HCT116 (cell line): ENCODE measurements at regions not wholly inside any gene's neighbourhood (a gene's known extent, or its start where the extent isn't known, plus 50 kb on each side); places are given as distances from the start of the nearest gene placed in this dataset.

Experiments
- ATAC-seq: fragments of 200-7000 bp; cut with Tn5 transposase; 2 replicates; pipeline ENCODE4 v1.9.1; 2020; ENCODE audit warnings: mild to moderate bottlenecking, moderate library complexity
- BruUV-seq: library from RNA; stranded (reverse); fragments of 400-500 nt; replicated peaks from 2 replicates; lab custom pipeline; 2021; lab: Mats Ljungman, UMichigan
- CTCF ChIA-PET: fragments of 300-600 bp; sonication (Branson Sonifier 250); formaldehyde crosslinking; loops from one replicate; lab custom pipeline; 2021; ENCODE audit warnings: antibody characterized with exemption; lab: Charles Lee
- POLR2A ChIA-PET: fragments of 300-600, 350-600 bp; sonication (Branson Sonifier 250); formaldehyde crosslinking; loops from one replicate; lab custom pipeline; 2021; ENCODE audit warnings: antibody characterized with exemption; lab: Charles Lee
- RAD21 ChIA-PET, 2 experiments: fragments of 300-600 bp; sonication (Branson Sonifier 250); formaldehyde crosslinking; loops; one replicate each; lab custom pipeline; 2023; ENCODE audit warnings: low total read pairs in 2 of 2; ENCODE audit not compliant: uncharacterized antibody in 2 of 2, unreplicated experiment in 2 of 2, low non-redundant PET in 1 of 2; lab: Charles Lee
- DNase-seq: peaks from one replicate; pipeline ENCODE4 v3.0.0-alpha.2; 2010; ENCODE audit warnings: low read depth, low spot score
- H2AFZ ChIP-seq: fragments of 200-600 bp; shearing (Covaris generic), sonication (generic); 2 replicates; pipeline ENCODE4 v1.6.1; 2017; ENCODE audit warnings: low read depth, mixed run types, mixed read lengths, antibody characterized with exemption, low read length; ENCODE audit not compliant: poor library complexity, severe bottlenecking
- H3K27ac ChIP-seq: 2 replicates; pipeline ENCODE4 v1.5.1; 2012; ENCODE audit warnings: low read depth, low read length
- H3K27me3 ChIP-seq: fragments of 200-600 bp; sonication (generic); 2 replicates; pipeline ENCODE4 v1.6.1; 2016; ENCODE audit warnings: mixed run types, low read length, mixed read lengths; ENCODE audit not compliant: insufficient read depth
- H3K36me3 ChIP-seq, 2 experiments: fragments of 200-500 bp in 1 of 2; fragments of 200-600 bp in 1 of 2; sonication (Bioruptor generic) in 1 of 2; sonication (generic) in 1 of 2; 2 replicates each; pipeline versions ENCODE4 v1.5.1 to v1.6.1; 2014 to 2016; ENCODE audit warnings: low read length in 2 of 2, inconsistent platforms in 1 of 2, mixed read lengths in 1 of 2, mixed run types in 1 of 2; ENCODE audit not compliant: insufficient read depth in 2 of 2, control insufficient read depth in 1 of 2
- H3K4me1 ChIP-seq, 2 experiments: fragments of 200-600 bp in 1 of 2; sonication (generic) in 1 of 2; 2 replicates each; pipeline versions ENCODE4 v1.5.1 to v1.6.1; 2012 to 2017; ENCODE audit warnings: low read length in 2 of 2, inconsistent platforms in 1 of 2, mild to moderate bottlenecking in 1 of 2, mixed read lengths in 1 of 2, mixed run types in 1 of 2, moderate library complexity in 1 of 2; ENCODE audit not compliant: insufficient read depth in 2 of 2, control insufficient read depth in 1 of 2
- H3K4me2 ChIP-seq: fragments of 200-600 bp; sonication (generic); 2 replicates; pipeline ENCODE4 v1.6.1; 2017; ENCODE audit warnings: mixed run types, low read length, mixed read lengths
- H3K4me3 ChIP-seq, 2 experiments: fragments of 200-600 bp in 1 of 2; sonication (generic) in 1 of 2; replicated peaks in 1 of 2; 2 replicates each; pipeline ENCODE4 v1.5.1; 2011 to 2016; ENCODE audit warnings: low read length in 2 of 2, control low read depth in 1 of 2, low read depth in 1 of 2, mild to moderate bottlenecking in 1 of 2, mixed read lengths in 1 of 2, mixed run types in 1 of 2
- H3K79me2 ChIP-seq: fragments of 200-600 bp; sonication (generic); 2 replicates; pipeline ENCODE4 v1.6.1; 2017; ENCODE audit warnings: mild to moderate bottlenecking, mixed run types, low read length, moderate library complexity, mixed read lengths; ENCODE audit not compliant: insufficient read depth
- H3K9ac ChIP-seq: fragments of 200-600 bp; sonication (generic); 2 replicates; pipeline ENCODE4 v1.6.1; 2016; ENCODE audit warnings: low read length, mixed read lengths
- H3K9me2 ChIP-seq: fragments of 200-600 bp; sonication (generic), shearing (Covaris generic); 2 replicates; pipeline ENCODE4 v1.6.1; 2017; ENCODE audit warnings: mixed run types, mild to moderate bottlenecking, moderate library complexity; ENCODE audit not compliant: insufficient read depth
- H3K9me3 ChIP-seq, 2 experiments: fragments of 200-500 bp in 1 of 2; fragments of 200-600 bp in 1 of 2; sonication (Bioruptor generic) in 1 of 2; sonication (generic) in 1 of 2; 2 replicates each; pipeline ENCODE4 v1.6.1; 2014 to 2017; ENCODE audit warnings: low read length in 2 of 2, mixed read lengths in 2 of 2, inconsistent platforms in 1 of 2, low read depth in 1 of 2, mild to moderate bottlenecking in 1 of 2, mixed run types in 1 of 2, moderate library complexity in 1 of 2; ENCODE audit not compliant: control insufficient read depth in 1 of 2, insufficient read depth in 1 of 2
- H4K20me1 ChIP-seq: fragments of 200-600 bp; sonication (generic), shearing (Covaris generic); 2 replicates; pipeline ENCODE4 v1.6.1; 2017; ENCODE audit warnings: mixed run types, mild to moderate bottlenecking, moderate library complexity; ENCODE audit not compliant: insufficient read depth
- ATF3 ChIP-seq: IDR thresholded peaks from 2 replicates; pipeline ENCODE4 v1.6.1; 2012
- CEBPB ChIP-seq: IDR thresholded peaks from 2 replicates; pipeline ENCODE4 v1.6.1; 2012; ENCODE audit warnings: low read depth
- CTCF ChIP-seq, 3 experiments: fragments of 200-600 bp in 1 of 3; sonication (generic) in 1 of 3; IDR thresholded peaks in 2 of 3; conservative IDR thresholded peaks in 1 of 3; 2 replicates each; pipeline ENCODE4 v1.5.1; 2012 to 2017; ENCODE audit warnings: low read depth in 2 of 3, low read length in 2 of 3, antibody characterized with exemption in 1 of 3, borderline replicate concordance in 1 of 3, control low read depth in 1 of 3, mild to moderate bottlenecking in 1 of 3, mixed read lengths in 1 of 3, mixed run types in 1 of 3, moderate library complexity in 1 of 3; ENCODE audit not compliant: insufficient read depth in 1 of 3
- EZH2 ChIP-seq: fragments of 200-600 bp; sonication (generic); IDR thresholded peaks from 2 replicates; pipeline ENCODE4 v1.6.1; 2017; ENCODE audit warnings: antibody characterized with exemption, mixed run types
- FOSL1 ChIP-seq: IDR thresholded peaks from 2 replicates; pipeline ENCODE4 v1.6.1; 2012; ENCODE audit warnings: low read depth
- RAD21 ChIP-seq: IDR thresholded peaks from 2 replicates; pipeline ENCODE4 v1.6.1; 2012; ENCODE audit warnings: low read depth, mild to moderate bottlenecking
- REST ChIP-seq: IDR thresholded peaks from 2 replicates; pipeline ENCODE4 v1.6.1; 2012; ENCODE audit warnings: low read depth
- SP1 ChIP-seq: IDR thresholded peaks from 2 replicates; pipeline ENCODE4 v1.6.1; 2012; ENCODE audit warnings: low read depth
- YY1 ChIP-seq: IDR thresholded peaks from 2 replicates; pipeline ENCODE4 v1.6.1; 2011; ENCODE audit warnings: low read length, low read depth, moderate library complexity, mild to moderate bottlenecking; ENCODE audit not compliant: insufficient replicate concordance; ENCODE audit errors: extremely low read depth
- ZFX ChIP-seq: fragments of 450-650 bp; IDR thresholded peaks from 2 replicates; pipeline ENCODE4 v1.6.1; 2017
- ZNF274 ChIP-seq: fragments of 200-500 bp; sonication (Bioruptor generic); IDR thresholded peaks from 2 replicates; pipeline ENCODE4 v1.6.1; 2014; ENCODE audit warnings: mild to moderate bottlenecking, low read depth, low read length, inconsistent platforms
- intact Hi-C: fragments of 100-400 bp; cut with micrococcal nuclease; formaldehyde crosslinking; loops from 2 replicates; pipeline ENCODE4 v1.10.0; 2022

GRCh38 chr4:123976285-123976684 lies 579.7 kb downstream of the SPRY1 start:
- intact Hi-C loops, result no loop called here
- H3K4me3 ChIP-seq, result no peak overlapping the region

More at GRCh38 chr4:123976285-123976684, 579.7 kb downstream of the SPRY1 start:
- DNase-seq (no peak), ATAC-seq (no peak)
- no TSS peak for BruUV-seq
- Histone ChIP-seq H3K9me3 (peaks cover 0 to 4% of the 10 kb centered on the region in 2 experiments; a peak in 2 of 4 replicates), H3K4me1 (no peaks in the 10 kb centered on the region), H3K9me2 (no peaks in the 10 kb centered on the region), H3K27me3 (no peaks in the 10 kb centered on the region), H3K79me2 (no peaks in the 10 kb centered on the region), H3K27ac (no peak overlapping the region), H3K4me2 (no peak overlapping the region), H3K36me3 (no peaks in the 10 kb centered on the region), H3K9ac (no peak overlapping the region), H4K20me1 (no peaks in the 10 kb centered on the region), H2AFZ (no peak overlapping the region)
- TF ChIP-seq RAD21, result no peak
- no peak for TF ChIP-seq SP1
- no peak for TF ChIP-seq ZFX
- TF ChIP-seq CEBPB, result no peak
- no peak for TF ChIP-seq ATF3
- no peak for TF ChIP-seq FOSL1
- TF ChIP-seq YY1, result no peak
- no peak for TF ChIP-seq CTCF (IDR thresholded peaks at IDR 0.05 in 2 of 3, conservative IDR thresholded peaks at IDR 0.05 in 1 of 3; ENCODE audit: borderline replicate concordance in 1 of 3, insufficient read depth in 1 of 3, low read depth in 2 of 3, low read length in 2 of 3)
- TF ChIP-seq REST, result no peak
- no peak for TF ChIP-seq EZH2
- no peak for TF ChIP-seq ZNF274
- ChIA-PET RAD21 (no interaction called here), CTCF (no interaction called here), POLR2A (no interaction called here)
